Suprapubic skin (tissue), 2 donors: ENCODE measurements at regions not wholly inside any gene's neighbourhood (a gene's known extent, or its start where the extent isn't known, plus 50 kb on each side); places are given as distances from the start of the nearest gene placed in this dataset.

Experiments
- EP300 ChIP-seq: sonication (generic); formaldehyde crosslinking; IDR thresholded peaks from one replicate; pipeline ENCODE4 v1.6.1; 2017; ENCODE audit warnings: antibody characterized with exemption
- POLR2A ChIP-seq, 2 donors: fragments of 450-650 bp; IDR thresholded peaks; one replicate each; pipeline ENCODE4 v1.6.1; 2017; ENCODE audit warnings: antibody characterized with exemption in 2 of 2, mild to moderate bottlenecking in 2 of 2, moderate library complexity in 2 of 2

DNA sequence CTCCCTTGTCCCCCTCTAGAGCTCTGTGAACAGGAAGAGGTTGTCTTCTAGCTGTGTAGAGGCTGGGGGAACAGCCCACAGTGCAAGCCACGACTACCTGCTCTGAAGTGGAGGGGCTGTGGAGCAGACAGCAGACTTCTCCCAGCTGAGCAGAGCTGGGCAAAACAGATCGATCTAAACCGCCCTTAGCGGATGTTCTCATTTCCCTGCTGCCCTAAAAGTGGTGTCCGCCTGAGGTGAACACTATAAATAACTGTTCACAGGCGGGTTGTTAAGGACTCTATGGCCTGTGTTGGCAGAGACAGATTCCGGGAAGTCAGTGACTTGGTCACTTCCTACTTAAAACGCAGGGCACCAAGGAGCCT lies 203.2 kb downstream of the RHOU start:
- no peak for TF ChIP-seq POLR2A (IDR thresholded peaks at IDR 0.05)
- no peak for TF ChIP-seq EP300
